Glutamatergic neuron (in vitro differentiated cells): ENCODE measurements at regions not wholly inside any gene's neighbourhood (a gene's known extent, or its start where the extent isn't known, plus 50 kb on each side); places are given as distances from the start of the nearest gene placed in this dataset.

Experiments used
- DNase-seq: peaks from one replicate; pipeline ENCODE4 v3.0.0; 2022
- H3K27ac Mint-ChIP-seq: one replicate; pipeline ENCODE4 v1.8.0; 2020; ENCODE audit warnings: mild to moderate bottlenecking, mixed read lengths, inconsistent platforms; ENCODE audit not compliant: unreplicated experiment
- H3K27me3 Mint-ChIP-seq: one replicate; pipeline ENCODE4 v1.8.0; 2020; ENCODE audit warnings: mild to moderate bottlenecking, moderate library complexity, mixed read lengths, inconsistent platforms; ENCODE audit not compliant: unreplicated experiment
- H3K36me3 Mint-ChIP-seq: one replicate; pipeline ENCODE4 v1.8.0; 2020; ENCODE audit warnings: mild to moderate bottlenecking, mixed read lengths, inconsistent platforms; ENCODE audit not compliant: unreplicated experiment
- H3K4me1 Mint-ChIP-seq: one replicate; pipeline ENCODE4 v1.8.0; 2020; ENCODE audit warnings: mild to moderate bottlenecking, low read depth, mixed read lengths, inconsistent platforms; ENCODE audit not compliant: unreplicated experiment
- H3K4me3 Mint-ChIP-seq: one replicate; pipeline ENCODE4 v1.8.0; 2020; ENCODE audit warnings: mild to moderate bottlenecking, mixed read lengths, inconsistent platforms; ENCODE audit not compliant: unreplicated experiment
- H3K9me3 Mint-ChIP-seq: one replicate; pipeline ENCODE4 v1.8.0; 2020; ENCODE audit warnings: mild to moderate bottlenecking, moderate library complexity, mixed read lengths, inconsistent platforms; ENCODE audit not compliant: unreplicated experiment
- CTCF ChIP-seq: fragments of 200-600 bp; sonication (generic); IDR thresholded peaks from one replicate; pipeline ENCODE4 v1.5.0; 2021; ENCODE audit not compliant: partially characterized antibody, unreplicated experiment

DNA sequence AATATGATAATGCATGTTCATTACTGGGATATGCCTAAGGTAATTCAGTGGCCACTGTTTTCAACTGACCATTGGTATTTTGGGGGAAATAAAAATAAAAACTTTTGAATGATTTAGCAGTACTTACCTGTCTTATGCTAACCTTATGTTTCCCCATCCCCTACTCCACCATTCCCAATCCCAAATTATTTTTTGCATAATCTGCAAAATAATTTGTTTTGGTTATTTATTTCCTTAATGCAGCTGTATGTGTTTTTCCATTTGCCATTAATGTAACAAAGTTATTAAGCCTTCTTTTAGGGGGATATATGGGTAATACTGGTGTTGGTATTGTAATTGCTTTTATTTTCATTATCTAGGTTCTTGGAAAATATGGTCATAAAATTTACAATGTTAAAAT is 213.9 kb upstream of the GULP1 start:
- no peaks in the 10 kb centered on the region for H3K4me1 Mint-ChIP-seq
- H3K27ac Mint-ChIP-seq, result no peak overlapping the region
- H3K36me3 Mint-ChIP-seq, result peaks cover 5% of the 10 kb centered on the region
- no peak overlapping the region for H3K4me3 Mint-ChIP-seq
- TF ChIP-seq CTCF, result no peak
- peaks cover 2% of the 10 kb centered on the region for H3K9me3 Mint-ChIP-seq
- no peak for DNase-seq
- no peaks in the 10 kb centered on the region for H3K27me3 Mint-ChIP-seq

DNA sequence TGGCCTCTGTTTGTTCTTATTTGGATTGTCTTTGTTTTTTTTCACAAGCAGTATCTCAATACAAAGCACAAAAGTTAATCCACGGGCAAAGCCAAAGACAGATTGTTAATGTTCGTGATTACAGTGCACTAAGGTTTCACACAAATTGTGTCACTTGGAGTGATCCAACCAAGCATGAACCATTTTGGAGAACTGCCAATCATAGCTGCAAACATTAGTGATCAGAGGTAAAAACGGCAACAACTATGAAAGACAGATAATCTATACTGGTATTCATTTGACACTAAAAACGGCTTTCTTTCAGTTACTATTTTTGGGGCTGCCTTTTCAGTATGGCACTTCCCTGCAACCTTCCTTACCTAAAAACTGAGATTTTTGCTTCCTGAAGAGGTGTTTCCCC is 213.1 kb upstream of the GULP1 start:
- Mint-ChIP-seq H3K4me1 (no peaks in the 10 kb centered on the region), H3K27me3 (no peaks in the 10 kb centered on the region), H3K36me3 (peaks cover 4% of the 10 kb centered on the region), H3K4me3 (no peak overlapping the region), H3K9me3 (peaks cover 2% of the 10 kb centered on the region), H3K27ac (no peak overlapping the region)
- no peak for TF ChIP-seq CTCF
- no peak for DNase-seq

DNA sequence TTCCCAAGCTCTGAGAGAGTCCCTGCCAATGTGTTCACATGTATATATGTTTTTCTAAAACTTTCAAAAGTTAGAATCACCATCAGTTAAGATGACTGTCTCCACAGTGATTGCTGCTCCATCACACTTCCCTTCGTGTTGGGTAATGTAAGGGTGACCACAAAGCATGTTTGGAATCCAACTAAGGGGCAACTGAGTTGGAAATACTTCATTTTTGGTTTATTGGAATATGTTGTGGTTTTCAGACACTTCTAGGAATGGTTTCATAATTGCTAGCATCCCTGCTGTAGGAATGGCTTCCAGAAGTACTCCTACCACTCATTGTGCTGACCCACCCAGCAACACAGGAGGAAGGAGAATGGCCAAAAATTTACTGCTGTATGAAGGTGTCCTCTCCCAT is 212.5 kb upstream of the GULP1 start:
- Mint-ChIP-seq H3K36me3 (no peaks in the 10 kb centered on the region), H3K27me3 (no peaks in the 10 kb centered on the region), H3K4me3 (no peak overlapping the region), H3K27ac (no peak overlapping the region), H3K9me3 (no peaks in the 10 kb centered on the region), H3K4me1 (no peaks in the 10 kb centered on the region)
- TF ChIP-seq CTCF, result no peak
- no peak for DNase-seq

GRCh38 chr2:188085421-188085820 is 206.3 kb upstream of the GULP1 start:
- Mint-ChIP-seq H3K4me1 (no peaks in the 10 kb centered on the region), H3K27ac (no peak overlapping the region), H3K27me3 (no peaks in the 10 kb centered on the region), H3K4me3 (no peak overlapping the region), H3K36me3 (no peaks in the 10 kb centered on the region), H3K9me3 (peaks cover 5% of the 10 kb centered on the region)
- no peak for DNase-seq
- no peak for TF ChIP-seq CTCF

GRCh38 chr2:188089901-188090300 is 201.8 kb upstream of the GULP1 start:
- Mint-ChIP-seq H3K9me3 (peaks cover 5% of the 10 kb centered on the region), H3K36me3 (no peaks in the 10 kb centered on the region), H3K4me1 (no peaks in the 10 kb centered on the region), H3K4me3 (no peak overlapping the region), H3K27me3 (no peaks in the 10 kb centered on the region), H3K27ac (no peak overlapping the region)
- no peak for TF ChIP-seq CTCF
- DNase-seq, result no peak
